Sigmoid colon (tissue), 6 donors: ENCODE measurements at regions not wholly inside any gene's neighbourhood (a gene's known extent, or its start where the extent isn't known, plus 50 kb on each side); places are given as distances from the start of the nearest gene placed in this dataset.

Experiments used
- DNase-seq: peaks from one replicate; pipeline ENCODE4 v3.0.0-alpha.2; 2019
- H3K27ac ChIP-seq, 4 donors: fragments of 200-600 bp; sonication (generic); one replicate each; pipeline ENCODE4 v1.5.1; 2016 to 2019; ENCODE audit warnings: mild to moderate bottlenecking in 1 of 4
- H3K27me3 ChIP-seq, 3 donors: fragments of 200-600 bp; sonication (generic); one replicate each; pipeline ENCODE4 v1.5.1; 2019; ENCODE audit warnings: mild to moderate bottlenecking in 1 of 3
- H3K36me3 ChIP-seq, 4 donors: fragments of 200-600 bp; sonication (generic); one replicate each; pipeline ENCODE4 v1.5.1; 2016 to 2019
- H3K4me1 ChIP-seq, 4 donors: fragments of 200-600 bp; sonication (generic); one replicate each; pipeline ENCODE4 v1.5.1; 2017 to 2019
- H3K4me3 ChIP-seq, 4 donors: fragments of 200-600 bp; sonication (generic); one replicate each; pipeline ENCODE4 v1.5.1; 2017 to 2019; ENCODE audit warnings: mild to moderate bottlenecking in 2 of 4, moderate library complexity in 1 of 4
- H3K9me3 ChIP-seq, 4 donors: fragments of 200-600 bp in 3 of 4; sonication (generic) in 3 of 4; one replicate each; pipeline versions ENCODE4 v1.5.1 to v1.6.1; 2013 to 2019
- EP300 ChIP-seq, 4 donors: sonication (generic); formaldehyde crosslinking; IDR thresholded peaks; one replicate each; pipeline ENCODE4 v1.6.1; 2017; ENCODE audit warnings: antibody characterized with exemption in 4 of 4
- POLR2A ChIP-seq, 2 donors: fragments of 450-650 bp; IDR thresholded peaks; one replicate each; pipeline ENCODE4 v1.6.1; 2016; ENCODE audit warnings: antibody characterized with exemption in 2 of 2, mild to moderate bottlenecking in 2 of 2, moderate library complexity in 2 of 2
- POLR2AphosphoS5 ChIP-seq, 4 donors: sonication (generic); formaldehyde crosslinking; IDR thresholded peaks; one replicate each; pipeline ENCODE4 v1.6.1; 2017; ENCODE audit warnings: antibody characterized with exemption in 4 of 4
- WGBS, 2 donors: extraction: QIAGEN DNeasy Blood & Tissue Kit; methylation state at CpG; one replicate each; pipeline ENCODE4 v1.1.7; 2013; 5-methylcytosine and 5-hydroxymethylcytosine counted together
- intact Hi-C: fragments of 100-400 bp; cut with DNase I; formaldehyde crosslinking; loops from one replicate; pipeline ENCODE4 v1.15.1; 2023
- TF ChIP-seq, protein P1 (sequence below), 4 experiments: fragments of 450-650 bp in 3 of 4; fragments of 200-600 bp in 1 of 4; IDR thresholded peaks; one replicate each; pipeline ENCODE4 v1.5.1; 2016 to 2019; ENCODE audit warnings: antibody characterized with exemption in 4 of 4, mild to moderate bottlenecking in 3 of 4, moderate library complexity in 2 of 4
- donor health status: healthy with polysubstance abuse.
- donor health status: healthy.

GRCh38 chr3:150329408-150329807, 78.7 kb upstream of the TSC22D2 start:
- no peaks in the 10 kb centered on the region for H3K4me1 ChIP-seq
- 78 to 93% methylated on average over 1 of the region's 1 CpG for WGBS, 2 donors
- no peak overlapping the region for H3K4me3 ChIP-seq
- no peaks in the 10 kb centered on the region for H3K9me3 ChIP-seq
- no peaks in the 10 kb centered on the region for H3K27me3 ChIP-seq
- TF ChIP-seq POLR2AphosphoS5 (IDR thresholded peaks at IDR 0.05), result no peak
- TF ChIP-seq POLR2A (IDR thresholded peaks at IDR 0.05), result no peak
- TF ChIP-seq EP300 (IDR thresholded peaks at IDR 0.05), result no peak
- no peak for DNase-seq
- no peak overlapping the region for H3K27ac ChIP-seq
- intact Hi-C loops, result loop anchor here (5.0 kb wide), 1 partner anchor 42 kb away; no protein-coding TSS in a partner anchor
- no peaks in the 10 kb centered on the region for H3K36me3 ChIP-seq

GRCh38 chr3:150328654-150329040, 79.5 kb upstream of the TSC22D2 start:
- Histone ChIP-seq H3K27ac (no peak overlapping the region), H3K27me3 (no peaks in the 10 kb centered on the region), H3K9me3 (no peaks in the 10 kb centered on the region), H3K4me1 (no peaks in the 10 kb centered on the region), H3K4me3 (no peak overlapping the region), H3K36me3 (no peaks in the 10 kb centered on the region)
- intact Hi-C loops, result loop anchor here (5.0 kb wide), 1 partner anchor 41 kb away; no protein-coding TSS in a partner anchor
- 91 to 96% methylated on average over 2 of the region's 2 CpGs for WGBS, 2 donors
- TF ChIP-seq POLR2AphosphoS5 (IDR thresholded peaks at IDR 0.05) (no peak), EP300 (IDR thresholded peaks at IDR 0.05) (no peak), POLR2A (IDR thresholded peaks at IDR 0.05) (no peak)
- TF ChIP-seq, protein P1, sequence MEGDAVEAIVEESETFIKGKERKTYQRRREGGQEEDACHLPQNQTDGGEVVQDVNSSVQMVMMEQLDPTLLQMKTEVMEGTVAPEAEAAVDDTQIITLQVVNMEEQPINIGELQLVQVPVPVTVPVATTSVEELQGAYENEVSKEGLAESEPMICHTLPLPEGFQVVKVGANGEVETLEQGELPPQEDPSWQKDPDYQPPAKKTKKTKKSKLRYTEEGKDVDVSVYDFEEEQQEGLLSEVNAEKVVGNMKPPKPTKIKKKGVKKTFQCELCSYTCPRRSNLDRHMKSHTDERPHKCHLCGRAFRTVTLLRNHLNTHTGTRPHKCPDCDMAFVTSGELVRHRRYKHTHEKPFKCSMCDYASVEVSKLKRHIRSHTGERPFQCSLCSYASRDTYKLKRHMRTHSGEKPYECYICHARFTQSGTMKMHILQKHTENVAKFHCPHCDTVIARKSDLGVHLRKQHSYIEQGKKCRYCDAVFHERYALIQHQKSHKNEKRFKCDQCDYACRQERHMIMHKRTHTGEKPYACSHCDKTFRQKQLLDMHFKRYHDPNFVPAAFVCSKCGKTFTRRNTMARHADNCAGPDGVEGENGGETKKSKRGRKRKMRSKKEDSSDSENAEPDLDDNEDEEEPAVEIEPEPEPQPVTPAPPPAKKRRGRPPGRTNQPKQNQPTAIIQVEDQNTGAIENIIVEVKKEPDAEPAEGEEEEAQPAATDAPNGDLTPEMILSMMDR (IDR thresholded peaks at IDR 0.05), result no peak
- DNase-seq, result no peak

GRCh38 chr3:150327678-150328653, 80.1 kb upstream of the TSC22D2 start:
- WGBS, 2 donors, result 90 to 92% methylated on average over 13 of the region's 13 CpGs
- no peak for TF ChIP-seq POLR2AphosphoS5 (IDR thresholded peaks at IDR 0.05)
- TF ChIP-seq, protein P1 (IDR thresholded peaks at IDR 0.05), result no peak
- no peak for TF ChIP-seq POLR2A (IDR thresholded peaks at IDR 0.05)
- TF ChIP-seq EP300 (IDR thresholded peaks at IDR 0.05), result no peak
- Histone ChIP-seq H3K27me3 (no peaks in the 10 kb centered on the region), H3K27ac (no peak overlapping the region), H3K4me1 (no peaks in the 10 kb centered on the region), H3K36me3 (no peaks in the 10 kb centered on the region), H3K4me3 (no peak overlapping the region), H3K9me3 (no peaks in the 10 kb centered on the region)
- intact Hi-C loops, result loop anchor here (5.0 kb wide), 1 partner anchor 41 kb away; no protein-coding TSS in a partner anchor
- no peak for DNase-seq

- no peaks in the 10 kb centered on the region for H3K4me1 ChIP-seq
- intact Hi-C loops, result loop anchor here (5.0 kb wide), 1 partner anchor 37 kb away; no protein-coding TSS in a partner anchor
- WGBS, 2 donors, result 69 to 81% methylated on average over 4 of the region's 4 CpGs
- TF ChIP-seq POLR2A (IDR thresholded peaks at IDR 0.05), result no peak
- no peak for TF ChIP-seq EP300 (IDR thresholded peaks at IDR 0.05)
- no peak for TF ChIP-seq POLR2AphosphoS5 (IDR thresholded peaks at IDR 0.05)
- TF ChIP-seq, protein P1 (IDR thresholded peaks at IDR 0.05), result no peak
- no peak overlapping the region for H3K4me3 ChIP-seq
- no peak overlapping the region for H3K27ac ChIP-seq
- no peaks in the 10 kb centered on the region for H3K36me3 ChIP-seq
- no peak for DNase-seq
- H3K27me3 ChIP-seq, result no peaks in the 10 kb centered on the region
- H3K9me3 ChIP-seq, result no peaks in the 10 kb centered on the region
These were observed 83.3 kb upstream of the TSC22D2 start for GRCh38 chr3:150324788-150325187.

DNA sequence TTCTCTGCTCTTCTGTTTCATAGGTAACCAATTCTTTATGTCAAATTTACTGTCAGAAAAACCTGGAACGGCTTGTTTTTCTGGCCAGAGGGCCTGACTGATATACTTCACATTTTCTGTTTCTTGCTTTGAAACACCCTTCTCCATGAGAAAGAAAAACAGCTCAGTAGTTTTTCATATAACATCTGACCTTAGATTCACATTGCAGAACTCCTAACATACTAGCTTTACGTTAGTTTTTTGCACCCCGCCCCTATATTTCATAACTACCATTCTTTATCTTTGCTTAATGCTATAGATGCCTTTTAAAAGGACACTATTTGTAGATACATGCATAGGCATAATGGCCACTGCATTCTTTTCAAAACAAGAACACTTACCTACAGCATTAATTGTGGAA, 83.9 kb upstream of the TSC22D2 start:
- no peaks in the 10 kb centered on the region for H3K27me3 ChIP-seq
- H3K4me1 ChIP-seq, result no peaks in the 10 kb centered on the region
- no peaks in the 10 kb centered on the region for H3K9me3 ChIP-seq
- no peak overlapping the region for H3K27ac ChIP-seq
- no peak overlapping the region for H3K4me3 ChIP-seq
- H3K36me3 ChIP-seq, result no peaks in the 10 kb centered on the region
- intact Hi-C loops, result no loop called here
- WGBS, 2 donors, result 79 to 90% methylated on average over 3 of the region's 3 CpGs
- DNase-seq, result no peak
- TF ChIP-seq POLR2AphosphoS5 (IDR thresholded peaks at IDR 0.05), result no peak
- TF ChIP-seq EP300 (IDR thresholded peaks at IDR 0.05), result no peak
- TF ChIP-seq, protein P1 (IDR thresholded peaks at IDR 0.05), result no peak
- TF ChIP-seq POLR2A (IDR thresholded peaks at IDR 0.05), result no peak
